ENCODE measurements at regions not wholly inside any gene's neighbourhood (a gene's known extent, or its start where the extent isn't known, plus 50 kb on each side); places are given as distances from the start of the nearest gene placed in this dataset.

GRCh38 chr5:32503261-32503660, 58.7 kb upstream of the ZFR start:
- DNase-seq, result no peak

- DNase-seq, result no peak
Measured at GRCh38 chr5:32501071-32502002, 56.8 kb upstream of the ZFR start.

- no peak for DNase-seq
Measured at GRCh38 chr5:32500181-32500580, 55.6 kb upstream of the ZFR start.

GRCh38 chr5:32499261-32499660, 54.7 kb upstream of the ZFR start:
- DNase-seq, result no peak

- DNase-seq, result no peak
Measured at GRCh38 chr5:32498484-32498883, 53.9 kb upstream of the ZFR start.

GRCh38 chr5:32496104-32496503, 51.6 kb upstream of the ZFR start:
- no peak for DNase-seq

- DNase-seq, result no peak
Measured at GRCh38 chr5:32494827-32495226, 50.3 kb upstream of the ZFR start.

Data from renal pelvis (tissue), 1 donor.